ENCODE measurements at regions not wholly inside any gene's neighbourhood (a gene's known extent, or its start where the extent isn't known, plus 50 kb on each side); places are given as distances from the start of the nearest gene placed in this dataset.

DNA sequence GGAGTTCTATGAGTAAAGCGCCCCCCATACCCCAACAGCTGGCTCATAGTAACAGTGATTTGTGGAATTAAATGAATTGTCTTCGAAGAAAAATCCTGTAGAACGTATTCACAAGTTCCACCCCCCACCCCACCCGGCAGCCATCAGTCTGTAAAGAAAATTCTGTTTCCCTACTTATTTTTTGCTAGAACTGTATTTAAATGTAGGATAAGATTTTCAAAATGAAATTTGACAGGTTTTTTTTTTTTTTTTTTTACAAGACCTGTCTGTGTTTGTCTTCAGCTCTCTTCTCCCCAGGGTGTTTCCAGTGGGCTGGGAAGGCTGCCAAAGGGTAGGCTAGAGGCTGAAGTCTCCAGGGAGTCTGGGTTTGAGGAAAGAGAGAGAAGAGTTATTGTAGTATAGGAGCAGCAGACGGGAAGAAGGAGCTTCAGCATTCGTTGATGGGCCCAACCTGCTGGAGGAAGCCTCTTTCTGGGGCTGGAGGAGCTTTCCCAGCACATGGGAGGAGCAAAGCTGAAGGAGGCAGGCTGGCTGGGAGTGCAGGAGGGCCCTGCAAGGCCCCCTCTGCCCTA lies 130.6 kb upstream of the SEMA6D start:
- no peak for TF ChIP-seq CTCF (IDR thresholded peaks at IDR 0.05)
- no peak for TF ChIP-seq POLR2A (IDR thresholded peaks at IDR 0.05)

All from esophagus squamous epithelium (tissue), 4 donors.